Right lobe of liver (tissue), 6 donors: ENCODE measurements at regions not wholly inside any gene's neighbourhood (a gene's known extent, or its start where the extent isn't known, plus 50 kb on each side); places are given as distances from the start of the nearest gene placed in this dataset.

ENCODE experiments used
- ATAC-seq, 4 donors: fragments of 200-7000 bp; cut with Tn5 transposase; one replicate each; pipeline ENCODE4 v1.9.1; 2020; ENCODE audit warnings: mild to moderate bottlenecking in 4 of 4, moderate library complexity in 4 of 4
- DNase-seq, 3 donors: peaks; one replicate each; pipeline ENCODE4 v3.0.0-alpha.2; 2020
- H3K27ac ChIP-seq, 3 donors: fragments of 200-600 bp; one replicate each; pipeline ENCODE4 v1.8.0; 2022
- H3K27me3 ChIP-seq, 2 donors: fragments of 200-600 bp; one replicate each; pipeline ENCODE4 v1.8.0; 2022
- H3K36me3 ChIP-seq, 4 donors: fragments of 200-600 bp; sonication (generic) in 1 of 4; one replicate each; pipeline versions ENCODE4 v1.5.1 to v1.8.0; 2017 to 2022; ENCODE audit warnings: control low read depth in 1 of 4
- H3K4me1 ChIP-seq, 4 donors: fragments of 200-600 bp; sonication (generic) in 1 of 4; one replicate each; pipeline versions ENCODE4 v1.5.1 to v1.8.0; 2017 to 2022; ENCODE audit warnings: control low read depth in 1 of 4
- H3K4me3 ChIP-seq, 3 donors: fragments of 200-600 bp; one replicate each; pipeline ENCODE4 v1.8.0; 2022
- H3K9me3 ChIP-seq, 4 donors: fragments of 200-600 bp; sonication (generic) in 1 of 4; one replicate each; pipeline versions ENCODE4 v1.5.1 to v1.8.0; 2017 to 2022; ENCODE audit warnings: control low read depth in 1 of 4
- POLR2A ChIP-seq: fragments of 450-650 bp; IDR thresholded peaks from one replicate; pipeline ENCODE4 v1.6.1; 2017; ENCODE audit warnings: antibody characterized with exemption, mild to moderate bottlenecking
- WGBS: methylation state at CpG from one replicate; pipeline ENCODE4 v1.1.6; 2018; ENCODE audit warnings: low coverage, low lambda C conversion rate; ENCODE audit not compliant: insufficient coverage; ENCODE audit errors: missing lambda C conversion rate; 5-methylcytosine and 5-hydroxymethylcytosine counted together
- intact Hi-C, 2 donors: fragments of 100-400 bp; cut with DNase I; formaldehyde crosslinking; loops; one replicate each; pipeline versions ENCODE4 v1.11.2 to v1.14.1; 2022
- TF ChIP-seq, protein P1 (sequence below), 4 donors: fragments of 200-600 bp in 3 of 4; fragments of 450-650 bp in 1 of 4; IDR thresholded peaks; one replicate each; pipeline versions ENCODE4 v1.5.1 to v1.8.0; 2016 to 2022; ENCODE audit warnings: antibody characterized with exemption in 4 of 4, mild to moderate bottlenecking in 2 of 4
- donor health status: DM: no; HTN: yes; CAD: no.
- donor health status: DM: no; HTN: no; CAD: no.
- donor health status: DM: no; HTN: no; CAD: no.
- donor health status: DM: no; HTN: yes; CAD: no.
- donor health status: DM: no; HTN: yes; CAD: no.

DNA sequence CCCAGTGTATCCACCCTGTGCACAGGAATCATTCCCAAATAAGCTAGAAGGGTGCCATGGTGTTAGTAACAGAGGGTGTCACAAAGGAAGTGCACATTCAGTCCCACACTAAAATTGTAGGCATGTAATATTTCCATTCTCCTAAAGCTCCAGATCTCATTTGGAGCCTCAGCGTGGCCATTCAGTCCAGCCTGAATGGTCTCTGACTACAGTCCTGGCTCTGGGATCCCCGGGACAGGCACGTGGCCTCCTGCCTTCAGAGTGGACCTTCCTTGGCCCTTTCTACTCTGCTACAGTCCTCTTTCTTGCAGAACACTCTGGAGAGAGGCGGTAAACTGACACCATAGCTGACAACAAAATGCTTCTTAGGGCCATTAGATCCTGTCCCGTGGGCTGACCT lies 243.9 kb downstream of the IRX2 start:
- Histone ChIP-seq H3K9me3 (no peaks in the 10 kb centered on the region), H3K27me3 (no peaks in the 10 kb centered on the region), H3K36me3 (no peaks in the 10 kb centered on the region), H3K4me1 (no peaks in the 10 kb centered on the region), H3K27ac (no peak overlapping the region), H3K4me3 (no peak overlapping the region)
- TF ChIP-seq POLR2A = no peak
- TF ChIP-seq, protein P1, sequence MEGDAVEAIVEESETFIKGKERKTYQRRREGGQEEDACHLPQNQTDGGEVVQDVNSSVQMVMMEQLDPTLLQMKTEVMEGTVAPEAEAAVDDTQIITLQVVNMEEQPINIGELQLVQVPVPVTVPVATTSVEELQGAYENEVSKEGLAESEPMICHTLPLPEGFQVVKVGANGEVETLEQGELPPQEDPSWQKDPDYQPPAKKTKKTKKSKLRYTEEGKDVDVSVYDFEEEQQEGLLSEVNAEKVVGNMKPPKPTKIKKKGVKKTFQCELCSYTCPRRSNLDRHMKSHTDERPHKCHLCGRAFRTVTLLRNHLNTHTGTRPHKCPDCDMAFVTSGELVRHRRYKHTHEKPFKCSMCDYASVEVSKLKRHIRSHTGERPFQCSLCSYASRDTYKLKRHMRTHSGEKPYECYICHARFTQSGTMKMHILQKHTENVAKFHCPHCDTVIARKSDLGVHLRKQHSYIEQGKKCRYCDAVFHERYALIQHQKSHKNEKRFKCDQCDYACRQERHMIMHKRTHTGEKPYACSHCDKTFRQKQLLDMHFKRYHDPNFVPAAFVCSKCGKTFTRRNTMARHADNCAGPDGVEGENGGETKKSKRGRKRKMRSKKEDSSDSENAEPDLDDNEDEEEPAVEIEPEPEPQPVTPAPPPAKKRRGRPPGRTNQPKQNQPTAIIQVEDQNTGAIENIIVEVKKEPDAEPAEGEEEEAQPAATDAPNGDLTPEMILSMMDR (IDR thresholded peaks at IDR 0.05) = no peak
- intact Hi-C loops = no loop called here
- no peak for ATAC-seq
- no peak for DNase-seq
- 40% methylated on average over 4 of the region's 5 CpGs for whole genome bisulfite sequencing

DNA sequence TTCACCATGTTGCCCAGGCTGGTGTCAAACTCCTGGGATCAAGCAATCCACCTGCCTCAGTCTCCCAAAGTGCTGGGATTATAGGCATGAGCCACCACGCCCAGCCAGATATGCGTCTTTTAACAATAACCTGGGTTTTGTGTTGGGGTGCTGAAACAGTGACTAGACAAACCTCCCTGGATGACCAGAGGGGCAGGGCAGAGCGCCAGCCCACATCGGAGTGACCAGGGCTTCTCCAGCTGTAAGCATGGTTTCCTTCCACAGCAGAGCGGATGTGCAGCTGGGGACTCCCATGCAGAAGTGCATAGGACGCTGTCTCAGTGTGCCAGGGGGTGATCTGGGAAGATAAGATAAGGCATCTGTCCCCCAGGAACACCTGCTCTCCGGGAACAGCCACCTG lies 244.9 kb downstream of the IRX2 start:
- Histone ChIP-seq H3K36me3 (no peaks in the 10 kb centered on the region), H3K4me1 (no peaks in the 10 kb centered on the region), H3K27ac (no peak overlapping the region), H3K27me3 (no peaks in the 10 kb centered on the region), H3K9me3 (no peaks in the 10 kb centered on the region), H3K4me3 (no peak overlapping the region)
- WGBS = 94% methylated on average over 2 of the region's 7 CpGs
- ATAC-seq (no peak), DNase-seq (no peak)
- intact Hi-C loops = no loop called here
- TF ChIP-seq, protein P1 (IDR thresholded peaks at IDR 0.05) = no peak
- TF ChIP-seq POLR2A = no peak

DNA sequence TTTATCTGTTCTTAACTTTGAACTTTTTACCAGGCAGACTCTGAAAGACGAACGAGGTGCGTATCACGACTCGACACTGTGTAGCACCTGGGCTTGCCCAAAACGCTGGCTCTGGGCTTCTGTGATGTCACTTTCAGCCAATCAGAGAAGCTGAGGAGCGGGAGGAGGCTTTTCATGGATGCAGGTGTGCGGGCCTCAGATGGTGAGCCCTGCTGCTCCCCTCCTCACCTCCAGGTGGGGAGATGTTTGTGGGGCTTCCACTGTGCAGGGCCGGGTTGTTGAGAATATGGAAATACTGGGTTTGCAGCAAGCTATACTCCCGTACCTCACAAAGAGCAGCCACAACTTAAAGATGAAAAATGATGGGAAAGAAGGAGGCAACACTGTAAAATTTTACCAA lies 246.3 kb downstream of the IRX2 start:
- H3K4me1 ChIP-seq = no peaks in the 10 kb centered on the region
- H3K27me3 ChIP-seq = no peaks in the 10 kb centered on the region
- no peak overlapping the region for H3K4me3 ChIP-seq
- 43% methylated on average over 4 of the region's 10 CpGs for WGBS
- DNase-seq = no peak
- intact Hi-C loops = no loop called here
- H3K27ac ChIP-seq = no peak overlapping the region
- no peaks in the 10 kb centered on the region for H3K36me3 ChIP-seq
- no peak for ATAC-seq
- H3K9me3 ChIP-seq = no peaks in the 10 kb centered on the region
- TF ChIP-seq, protein P1 (IDR thresholded peaks at IDR 0.05) = no peak
- TF ChIP-seq POLR2A = no peak

DNA sequence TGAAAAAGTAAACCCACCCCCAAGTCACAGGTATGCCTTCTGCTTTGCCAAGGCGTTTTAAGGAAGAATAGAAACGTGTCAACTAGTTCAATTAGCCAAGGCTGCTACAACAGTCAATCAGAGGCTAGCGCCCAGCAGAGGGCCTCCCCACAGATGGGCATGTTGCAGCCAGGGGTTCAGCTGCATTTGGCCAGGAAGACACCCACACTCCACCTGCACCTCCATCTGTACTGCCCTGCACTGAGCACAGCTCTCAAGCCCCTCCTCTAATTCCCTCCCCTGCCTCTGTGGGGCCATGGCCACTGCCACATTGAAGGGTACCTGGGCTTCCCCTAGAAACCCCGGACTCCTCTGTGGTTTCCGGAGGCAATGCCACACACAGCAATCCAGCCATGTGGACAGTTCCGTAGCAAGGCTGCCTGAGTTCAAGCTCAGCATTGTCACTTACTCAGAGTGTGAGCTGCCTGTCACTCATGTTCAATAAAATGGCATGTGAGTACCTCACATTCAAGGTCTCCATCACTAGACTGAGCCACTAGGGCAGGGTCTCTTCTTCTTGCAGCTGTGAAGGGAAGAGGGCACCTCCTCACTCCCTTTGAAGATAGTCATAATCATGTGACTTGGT lies 248.4 kb downstream of the IRX2 start:
- ATAC-seq (no peak), DNase-seq (no peak)
- H3K27me3 ChIP-seq = no peaks in the 10 kb centered on the region
- H3K36me3 ChIP-seq = no peaks in the 10 kb centered on the region
- H3K27ac ChIP-seq = no peak overlapping the region
- intact Hi-C loops = no loop called here
- no peaks in the 10 kb centered on the region for H3K9me3 ChIP-seq
- H3K4me3 ChIP-seq = no peak overlapping the region
- 0% methylated on average over 1 of the region's 6 CpGs for WGBS
- no peaks in the 10 kb centered on the region for H3K4me1 ChIP-seq
- TF ChIP-seq, protein P1 (IDR thresholded peaks at IDR 0.05) = no peak
- TF ChIP-seq POLR2A = no peak

DNA sequence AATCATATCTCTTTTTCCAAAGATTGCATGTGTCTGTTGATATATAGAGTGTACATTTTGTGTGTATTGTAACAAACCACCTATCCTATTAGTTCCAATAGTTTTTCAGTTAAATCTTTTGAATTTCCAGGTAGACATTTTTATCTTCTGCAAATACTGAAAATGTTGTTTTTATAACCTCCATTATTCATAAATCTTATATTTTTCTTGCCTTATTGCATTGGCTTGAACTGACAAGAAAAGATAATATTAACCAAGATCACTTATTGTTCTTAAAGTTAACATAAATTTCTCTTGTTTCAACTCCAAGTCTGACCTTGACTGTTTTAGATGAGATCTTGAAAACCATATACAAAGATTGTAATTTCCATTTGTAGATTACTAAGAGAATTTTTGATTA lies 251.6 kb downstream of the IRX2 start:
- no peak for DNase-seq
- ATAC-seq = no peak
- Histone ChIP-seq H3K9me3 (no peaks in the 10 kb centered on the region), H3K4me1 (no peaks in the 10 kb centered on the region), H3K27ac (no peak overlapping the region), H3K4me3 (no peak overlapping the region), H3K27me3 (no peaks in the 10 kb centered on the region), H3K36me3 (no peaks in the 10 kb centered on the region)
- intact Hi-C loops = no loop called here
- TF ChIP-seq, protein P1 (IDR thresholded peaks at IDR 0.05) = no peak
- TF ChIP-seq POLR2A = no peak
